ENCODE measurements at regions not wholly inside any gene's neighbourhood (a gene's known extent, or its start where the extent isn't known, plus 50 kb on each side); places are given as distances from the start of the nearest gene placed in this dataset.

GRCh38 chr3:194785315-194785714, 99.6 kb downstream of the FAM43A start:
- no peak for TF ChIP-seq CTCF (IDR thresholded peaks at IDR 0.05; ENCODE audit: extremely low read depth, low read depth, low read length)
- H3K4me3 ChIP-seq (ENCODE audit: insufficient read depth, low read length), result no peak overlapping the region
- H2AFZ ChIP-seq (ENCODE audit: low read length), result no peak overlapping the region
- no peak for DNase-seq (ENCODE audit: insufficient read length, low spot score, missing footprints)
- peaks cover 16% of the 10 kb centered on the region for H3K4me1 ChIP-seq (ENCODE audit: insufficient read depth, low read length)
- no peaks in the 10 kb centered on the region for H3K27me3 ChIP-seq (ENCODE audit: insufficient read depth, low read length)
- no peak overlapping the region for H3K4me2 ChIP-seq (ENCODE audit: insufficient read depth, low read length)
- H3K36me3 ChIP-seq (ENCODE audit: insufficient read depth, low read length), result no peaks in the 10 kb centered on the region
- H3K27ac ChIP-seq (ENCODE audit: low read depth, low read length), result no peak overlapping the region
- H3K79me2 ChIP-seq (ENCODE audit: insufficient read depth, low read length), result no peaks in the 10 kb centered on the region
- H3K9me3 ChIP-seq (ENCODE audit: low read depth, low read length), result no peaks in the 10 kb centered on the region
- H4K20me1 ChIP-seq (ENCODE audit: insufficient read depth, low read length), result no peaks in the 10 kb centered on the region

GRCh38 chr3:194787072-194787471, 101.4 kb downstream of the FAM43A start:
- Histone ChIP-seq H3K79me2 (ENCODE audit: insufficient read depth, low read length) (no peaks in the 10 kb centered on the region), H3K4me3 (ENCODE audit: insufficient read depth, low read length) (no peak overlapping the region), H2AFZ (ENCODE audit: low read length) (no peak overlapping the region), H3K27ac (ENCODE audit: low read depth, low read length) (no peak overlapping the region), H3K36me3 (ENCODE audit: insufficient read depth, low read length) (no peaks in the 10 kb centered on the region), H3K4me2 (ENCODE audit: insufficient read depth, low read length) (no peak overlapping the region), H3K27me3 (ENCODE audit: insufficient read depth, low read length) (no peaks in the 10 kb centered on the region), H4K20me1 (ENCODE audit: insufficient read depth, low read length) (no peaks in the 10 kb centered on the region), H3K9me3 (ENCODE audit: low read depth, low read length) (no peaks in the 10 kb centered on the region), H3K4me1 (ENCODE audit: insufficient read depth, low read length) (peaks cover 16% of the 10 kb centered on the region)
- DNase-seq (ENCODE audit: insufficient read length, low spot score, missing footprints), result no peak
- no peak for TF ChIP-seq CTCF (IDR thresholded peaks at IDR 0.05; ENCODE audit: extremely low read depth, low read depth, low read length)

- H3K4me1 ChIP-seq (ENCODE audit: insufficient read depth, low read length), result peaks cover 11% of the 10 kb centered on the region
- no peak for TF ChIP-seq CTCF (IDR thresholded peaks at IDR 0.05; ENCODE audit: extremely low read depth, low read depth, low read length)
- H3K4me3 ChIP-seq (ENCODE audit: insufficient read depth, low read length), result no peak overlapping the region
- H3K4me2 ChIP-seq (ENCODE audit: insufficient read depth, low read length), result no peak overlapping the region
- H3K27ac ChIP-seq (ENCODE audit: low read depth, low read length), result no peak overlapping the region
- H3K27me3 ChIP-seq (ENCODE audit: insufficient read depth, low read length), result no peaks in the 10 kb centered on the region
- H4K20me1 ChIP-seq (ENCODE audit: insufficient read depth, low read length), result no peaks in the 10 kb centered on the region
- H3K9me3 ChIP-seq (ENCODE audit: low read depth, low read length), result no peaks in the 10 kb centered on the region
- H3K79me2 ChIP-seq (ENCODE audit: insufficient read depth, low read length), result no peaks in the 10 kb centered on the region
- DNase-seq (ENCODE audit: insufficient read length, low spot score, missing footprints), result no peak
- H2AFZ ChIP-seq (ENCODE audit: low read length), result no peak overlapping the region
- H3K36me3 ChIP-seq (ENCODE audit: insufficient read depth, low read length), result no peaks in the 10 kb centered on the region
Observed at GRCh38 chr3:194787650-194788049, 102.0 kb downstream of the FAM43A start.

GRCh38 chr3:194792368-194792767, 106.7 kb downstream of the FAM43A start:
- no peaks in the 10 kb centered on the region for H3K9me3 ChIP-seq (ENCODE audit: low read depth, low read length)
- H3K27ac ChIP-seq (ENCODE audit: low read depth, low read length), result no peak overlapping the region
- H3K79me2 ChIP-seq (ENCODE audit: insufficient read depth, low read length), result no peaks in the 10 kb centered on the region
- H3K4me3 ChIP-seq (ENCODE audit: insufficient read depth, low read length), result no peak overlapping the region
- H3K4me1 ChIP-seq (ENCODE audit: insufficient read depth, low read length), result no peaks in the 10 kb centered on the region
- H2AFZ ChIP-seq (ENCODE audit: low read length), result no peak overlapping the region
- H3K4me2 ChIP-seq (ENCODE audit: insufficient read depth, low read length), result no peak overlapping the region
- no peak for TF ChIP-seq CTCF (IDR thresholded peaks at IDR 0.05; ENCODE audit: extremely low read depth, low read depth, low read length)
- H4K20me1 ChIP-seq (ENCODE audit: insufficient read depth, low read length), result no peaks in the 10 kb centered on the region
- DNase-seq (ENCODE audit: insufficient read length, low spot score, missing footprints), result no peak
- H3K27me3 ChIP-seq (ENCODE audit: insufficient read depth, low read length), result no peaks in the 10 kb centered on the region
- no peaks in the 10 kb centered on the region for H3K36me3 ChIP-seq (ENCODE audit: insufficient read depth, low read length)
